Muscle of arm (tissue), 1 donor: ENCODE measurements at regions not wholly inside any gene's neighbourhood (a gene's known extent, or its start where the extent isn't known, plus 50 kb on each side); places are given as distances from the start of the nearest gene placed in this dataset.

Experiments used
- DNase-seq: peaks from one replicate; pipeline ENCODE4 v3.0.0-alpha.2; 2013

GRCh38 chr4:14096396-14096965 is 469.0 kb upstream of the BOD1L1 start:
- no peak for DNase-seq

GRCh38 chr4:14100349-14100748 is 472.8 kb upstream of the BOD1L1 start:
- DNase-seq: no peak

GRCh38 chr4:14110407-14110806 is 482.9 kb upstream of the BOD1L1 start:
- DNase-seq: no peak

- DNase-seq: no peak
These were observed 484.2 kb upstream of the BOD1L1 start for GRCh38 chr4:14111730-14112181.

GRCh38 chr4:14115106-14115505 is 487.6 kb upstream of the BOD1L1 start:
- no peak for DNase-seq

- DNase-seq: no peak
These were observed 490.2 kb upstream of the BOD1L1 start for GRCh38 chr4:14117575-14118238.

GRCh38 chr4:14124816-14125215 is 497.3 kb upstream of the BOD1L1 start:
- no peak for DNase-seq

- no peak for DNase-seq
These were observed 498.0 kb upstream of the BOD1L1 start for GRCh38 chr4:14125375-14126129.

GRCh38 chr4:14130551-14130950 is 503.0 kb upstream of the BOD1L1 start:
- no peak for DNase-seq

GRCh38 chr4:14131335-14131734 is 503.8 kb upstream of the BOD1L1 start:
- no peak for DNase-seq

GRCh38 chr4:14132301-14132700 is 504.8 kb upstream of the BOD1L1 start:
- no peak for DNase-seq

GRCh38 chr4:14138106-14138505 is 510.6 kb upstream of the BOD1L1 start:
- DNase-seq: no peak

- DNase-seq: no peak
These were observed 516.4 kb upstream of the BOD1L1 start for GRCh38 chr4:14143892-14144291.

GRCh38 chr4:14149176-14150053 is 521.9 kb upstream of the BOD1L1 start:
- no peak for DNase-seq

- no peak for DNase-seq
These were observed 523.6 kb upstream of the BOD1L1 start for GRCh38 chr4:14151101-14151500.

- DNase-seq: no peak
These were observed 525.5 kb upstream of the BOD1L1 start for GRCh38 chr4:14152834-14153519.

GRCh38 chr4:14155803-14156202 is 528.3 kb upstream of the BOD1L1 start:
- DNase-seq: no peak

GRCh38 chr4:14157262-14157661 is 529.7 kb upstream of the BOD1L1 start:
- no peak for DNase-seq

GRCh38 chr4:14165222-14165920 is 537.8 kb upstream of the BOD1L1 start:
- no peak for DNase-seq

- DNase-seq: no peak
These were observed 540.5 kb upstream of the BOD1L1 start for GRCh38 chr4:14167876-14168510.
